HEK293 (cell line): ENCODE measurements at regions not wholly inside any gene's neighbourhood (a gene's known extent, or its start where the extent isn't known, plus 50 kb on each side); places are given as distances from the start of the nearest gene placed in this dataset.

ENCODE experiments used
- CTCF ChIA-PET: fragments of 350-600 bp; formaldehyde crosslinking; extraction: SDS; loops from one replicate; lab custom pipeline; 2021; ENCODE audit warnings: antibody characterized with exemption; lab: Yijun Ruan, JAX
- POLR2A ChIA-PET: fragments of 300-600 bp; formaldehyde crosslinking; extraction: SDS; loops from one replicate; lab custom pipeline; 2020; ENCODE audit warnings: antibody characterized with exemption, inconsistent platforms; lab: Yijun Ruan, JAX
- H3K27ac ChIP-seq: fragments of 200-500 bp; sonication (Bioruptor generic); 2 replicates; pipeline ENCODE4 v1.5.1; 2014; ENCODE audit warnings: low read depth, low read length, control low read depth, inconsistent platforms; ENCODE audit errors: extremely low read depth
- H3K36me3 ChIP-seq, 2 experiments: fragments of 200-500 bp in 1 of 2; sonication (Bioruptor generic) in 1 of 2; 1 replicate in 1 of 2; 2 replicates in 1 of 2; pipeline ENCODE4 v1.5.1; 2014 to 2017; ENCODE audit warnings: inconsistent platforms in 2 of 2, low read length in 2 of 2; ENCODE audit not compliant: control insufficient read depth in 2 of 2, insufficient read depth in 1 of 2
- H3K4me1 ChIP-seq: fragments of 200-500 bp; sonication (Bioruptor generic); 2 replicates; pipeline ENCODE4 v1.5.1; 2014; ENCODE audit warnings: mild to moderate bottlenecking, low read length, inconsistent platforms; ENCODE audit not compliant: control insufficient read depth, insufficient read depth
- H3K4me3 ChIP-seq: 2 replicates; pipeline ENCODE4 v1.5.1; 2011; ENCODE audit warnings: low read depth, mild to moderate bottlenecking, control low read depth, low read length, moderate library complexity
- H3K9me3 ChIP-seq: fragments of 200-500 bp; sonication (Bioruptor generic); 2 replicates; pipeline ENCODE4 v1.5.1; 2014; ENCODE audit warnings: low read depth, low read length, inconsistent platforms; ENCODE audit not compliant: control insufficient read depth, insufficient read depth
- KLF8 ChIP-seq: fragments of 450-650 bp; formaldehyde crosslinking; IDR thresholded peaks from 2 replicates; pipeline ENCODE4 v1.5.1; 2016; ENCODE audit warnings: missing biosample characterization, missing genetic modification characterization
- PATZ1 ChIP-seq: fragments of 450-650 bp; formaldehyde crosslinking; IDR thresholded peaks from 2 replicates; pipeline ENCODE4 v1.5.1; 2016; ENCODE audit warnings: missing biosample characterization, missing genetic modification characterization
- PRDM2 ChIP-seq: fragments of 450-650 bp; formaldehyde crosslinking; IDR thresholded peaks from 2 replicates; pipeline ENCODE4 v1.5.1; 2016; ENCODE audit warnings: missing biosample characterization, missing genetic modification characterization, borderline replicate concordance
- ZBTB17 ChIP-seq: fragments of 450-650 bp; formaldehyde crosslinking; IDR thresholded peaks from 2 replicates; pipeline ENCODE4 v1.5.1; 2016; ENCODE audit warnings: missing biosample characterization, missing genetic modification characterization
- ZBTB8A ChIP-seq: fragments of 450-650 bp; formaldehyde crosslinking; IDR thresholded peaks from 2 replicates; pipeline ENCODE4 v1.5.1; 2016; ENCODE audit warnings: missing biosample characterization, missing genetic modification characterization
- ZFHX2 ChIP-seq: fragments of 450-650 bp; formaldehyde crosslinking; conservative IDR thresholded peaks from 2 replicates; pipeline ENCODE4 v1.5.1; 2016; ENCODE audit warnings: missing biosample characterization, missing genetic modification characterization
- ZNF10 ChIP-seq: fragments of 450-650 bp; formaldehyde crosslinking; IDR thresholded peaks from 2 replicates; pipeline ENCODE4 v1.5.1; 2017; ENCODE audit warnings: missing biosample characterization, missing genetic modification characterization
- ZNF146 ChIP-seq: fragments of 450-650 bp; formaldehyde crosslinking; IDR thresholded peaks from 2 replicates; pipeline ENCODE4 v1.5.1; 2016; ENCODE audit warnings: missing biosample characterization, missing genetic modification characterization
- ZNF16 ChIP-seq: fragments of 450-650 bp; formaldehyde crosslinking; IDR thresholded peaks from 2 replicates; pipeline ENCODE4 v1.5.1; 2016; ENCODE audit warnings: low read depth, missing biosample characterization, missing genetic modification characterization
- ZNF24 ChIP-seq: fragments of 450-650 bp; formaldehyde crosslinking; IDR thresholded peaks from 2 replicates; pipeline ENCODE4 v1.5.1; 2016; ENCODE audit warnings: missing biosample characterization, missing genetic modification characterization
- ZNF266 ChIP-seq: fragments of 450-650 bp; formaldehyde crosslinking; IDR thresholded peaks from 2 replicates; pipeline ENCODE4 v1.5.1; 2016; ENCODE audit warnings: missing biosample characterization, missing genetic modification characterization, low read depth
- ZNF560 ChIP-seq: fragments of 450-650 bp; formaldehyde crosslinking; IDR thresholded peaks from 2 replicates; pipeline ENCODE4 v1.5.1; 2017; ENCODE audit warnings: missing biosample characterization, missing genetic modification characterization, borderline replicate concordance
- ZNF626 ChIP-seq: fragments of 450-650 bp; sonication (Bioruptor Pico); formaldehyde crosslinking; IDR thresholded peaks from 2 replicates; pipeline ENCODE4 v1.5.1; 2018; ENCODE audit warnings: missing biosample characterization, missing genetic modification characterization, inconsistent platforms
- ZNF785 ChIP-seq: fragments of 450-650 bp; formaldehyde crosslinking; IDR thresholded peaks from 2 replicates; pipeline ENCODE4 v1.5.1; 2016; ENCODE audit warnings: missing biosample characterization, missing genetic modification characterization
- ZSCAN23 ChIP-seq: fragments of 450-650 bp; formaldehyde crosslinking; IDR thresholded peaks from 2 replicates; pipeline ENCODE4 v1.5.1; 2016; ENCODE audit warnings: missing biosample characterization, missing genetic modification characterization
- ZSCAN5A ChIP-seq: fragments of 450-650 bp; formaldehyde crosslinking; IDR thresholded peaks from 2 replicates; pipeline ENCODE4 v1.5.1; 2016; ENCODE audit warnings: missing biosample characterization, missing genetic modification characterization

- CTCF ChIA-PET = interaction anchor here (0.7 kb wide), 1 partner anchor 1610 kb away, joined by 3 read pairs; no protein-coding TSS in a partner anchor
- no peak for TF ChIP-seq ZFHX2 (tag by site-specific recombination)
- no peak for TF ChIP-seq ZNF266
- TF ChIP-seq ZNF24 (tag by site-specific recombination) = no peak
- TF ChIP-seq ZBTB17 (tag by site-specific recombination) = no peak
- no peak for TF ChIP-seq ZNF560 (tag by site-specific recombination)
- no peaks in the 10 kb centered on the region for H3K4me1 ChIP-seq
- H3K27ac ChIP-seq = no peak overlapping the region
- H3K4me3 ChIP-seq = no peak overlapping the region
- no peaks in the 10 kb centered on the region for H3K9me3 ChIP-seq
- POLR2A ChIA-PET = no interaction called here
- no peaks in the 10 kb centered on the region for H3K36me3 ChIP-seq
Observed at GRCh38 chr16:80300876-80301275, 239.9 kb upstream of the DYNLRB2 start.

GRCh38 chr16:80300456-80300855, 240.3 kb upstream of the DYNLRB2 start:
- POLR2A ChIA-PET = no interaction called here
- CTCF ChIA-PET = interaction anchor here (0.7 kb wide), 1 partner anchor 1609 kb away, joined by 3 read pairs; no protein-coding TSS in a partner anchor
- no peaks in the 10 kb centered on the region for H3K36me3 ChIP-seq
- no peak for TF ChIP-seq PRDM2 (tag by site-specific recombination)
- TF ChIP-seq KLF8 (tag by site-specific recombination) = no peak
- TF ChIP-seq ZNF16 (tag by site-specific recombination) = no peak
- TF ChIP-seq PATZ1 (tag by site-specific recombination) = no peak
- no peak for TF ChIP-seq ZSCAN23 (tag by site-specific recombination)
- no peak for TF ChIP-seq ZNF266
- no peak overlapping the region for H3K27ac ChIP-seq
- no peaks in the 10 kb centered on the region for H3K4me1 ChIP-seq
- H3K9me3 ChIP-seq = no peaks in the 10 kb centered on the region
- no peak overlapping the region for H3K4me3 ChIP-seq

- Histone ChIP-seq H3K4me1 (no peaks in the 10 kb centered on the region), H3K9me3 (no peaks in the 10 kb centered on the region), H3K36me3 (no peaks in the 10 kb centered on the region)
- TF ChIP-seq ZNF785 = no peak
- no peak for TF ChIP-seq ZBTB8A
- no peak for TF ChIP-seq ZSCAN5A
- TF ChIP-seq ZNF146 = no peak
- no peak for TF ChIP-seq ZNF10 (tag by site-specific recombination)
- TF ChIP-seq ZNF626 (tag by site-specific recombination) = no peak
- TF ChIP-seq, all 188 proteins: peak for 0
- Histone ChIP-seq H3K27ac (no peak overlapping the region), H3K4me3 (no peak overlapping the region)
- POLR2A ChIA-PET = no interaction called here
- CTCF ChIA-PET = no interaction called here
Observed at GRCh38 chr16:80299416-80299815, 241.4 kb upstream of the DYNLRB2 start.
